ENCODE measurements at regions not wholly inside any gene's neighbourhood (a gene's known extent, or its start where the extent isn't known, plus 50 kb on each side); places are given as distances from the start of the nearest gene placed in this dataset.

- H3K9ac ChIP-seq (ENCODE audit: low read length): no peak overlapping the region
- CTCF ChIA-PET: no interaction called here
- TF ChIP-seq EZH2phosphoT487 (IDR thresholded peaks at IDR 0.05; ENCODE audit: borderline replicate concordance, low read length) (no peak), CTCF (conservative IDR thresholded peaks at IDR 0.05; ENCODE audit: low read depth, low read length) (no peak)
- H2AFZ ChIP-seq (ENCODE audit: low read length): no peak overlapping the region
- DNase-seq (no peak), ATAC-seq (no peak)
- intact Hi-C loops (cut with micrococcal nuclease): no loop called here
- H3K4me2 ChIP-seq (ENCODE audit: low read length): no peak overlapping the region
- POLR2A ChIA-PET (ENCODE audit: unreplicated experiment): no interaction called here
- no peaks in the 10 kb centered on the region for H3K27me3 ChIP-seq (ENCODE audit: low read length)
- H3K4me1 ChIP-seq (ENCODE audit: insufficient read depth, low read length): no peaks in the 10 kb centered on the region
- H3K36me3 ChIP-seq (ENCODE audit: low read depth, low read length): no peaks in the 10 kb centered on the region
- no peak overlapping the region for H3K27ac ChIP-seq (ENCODE audit: low read length)
- no peaks in the 10 kb centered on the region for H4K20me1 ChIP-seq (ENCODE audit: low read length)
- no peaks in the 10 kb centered on the region for H3K9me3 ChIP-seq (ENCODE audit: low read length)
- H3K9me2 ChIP-seq (replicated peaks; ENCODE audit: low read length): no peaks in the 10 kb centered on the region
- no TSS peak for BruUV-seq (replicated peaks)
- no peak overlapping the region for H3K4me3 ChIP-seq (ENCODE audit: low read length)
- no peaks in the 10 kb centered on the region for H3F3A ChIP-seq (ENCODE audit: low read length, unreplicated experiment)
- H3K79me2 ChIP-seq (ENCODE audit: low read length): no peaks in the 10 kb centered on the region
Measured at GRCh38 chr3:76161856-76162255, 376.5 kb upstream of the ZNF717 start.

- intact Hi-C loops (cut with micrococcal nuclease): no loop called here
Measured at GRCh38 chr3:76171647-76172046, 386.3 kb upstream of the ZNF717 start.

GRCh38 chr3:76177610-76178009 is 392.3 kb upstream of the ZNF717 start:
- Histone ChIP-seq H3K79me2 (ENCODE audit: low read length) (no peaks in the 10 kb centered on the region), H3K27ac (ENCODE audit: low read length) (no peak overlapping the region), H3K4me1 (ENCODE audit: insufficient read depth, low read length) (no peaks in the 10 kb centered on the region), H3K27me3 (ENCODE audit: low read length) (peaks cover 9% of the 10 kb centered on the region; the same call in 1 of the 2 replicates), H3K9me2 (replicated peaks; ENCODE audit: low read length) (no peaks in the 10 kb centered on the region), H3K4me2 (ENCODE audit: low read length) (no peak overlapping the region), H4K20me1 (ENCODE audit: low read length) (no peaks in the 10 kb centered on the region), H3F3A (ENCODE audit: low read length, unreplicated experiment) (no peaks in the 10 kb centered on the region), H3K9me3 (ENCODE audit: low read length) (no peaks in the 10 kb centered on the region), H3K9ac (ENCODE audit: low read length) (no peak overlapping the region), H2AFZ (ENCODE audit: low read length) (no peak overlapping the region), H3K36me3 (ENCODE audit: low read depth, low read length) (no peaks in the 10 kb centered on the region), H3K4me3 (ENCODE audit: low read length) (no peak overlapping the region)
- ATAC-seq: no peak
- ChIA-PET POLR2A (ENCODE audit: unreplicated experiment) (no interaction called here), CTCF (no interaction called here)
- no TSS peak for BruUV-seq (replicated peaks)
- TF ChIP-seq EZH2 (IDR thresholded peaks at IDR 0.05; ENCODE audit: low read length, unreplicated experiment) (no peak), CTCF (conservative IDR thresholded peaks at IDR 0.05; ENCODE audit: low read depth, low read length) (no peak), EZH2phosphoT487 (IDR thresholded peaks at IDR 0.05; ENCODE audit: borderline replicate concordance, low read length) (no peak)
- intact Hi-C loops (cut with micrococcal nuclease): no loop called here
- no peak for DNase-seq

More at GRCh38 chr3:76171647-76172046, 386.3 kb upstream of the ZNF717 start:
- ATAC-seq (no peak), DNase-seq (no peak)
- Histone ChIP-seq H3K4me2 (ENCODE audit: low read length) (no peak overlapping the region), H3K79me2 (ENCODE audit: low read length) (no peaks in the 10 kb centered on the region), H3K4me3 (ENCODE audit: low read length) (no peak overlapping the region), H3K36me3 (ENCODE audit: low read depth, low read length) (no peaks in the 10 kb centered on the region), H3K9ac (ENCODE audit: low read length) (no peak overlapping the region), H3K27ac (ENCODE audit: low read length) (no peak overlapping the region), H3F3A (ENCODE audit: low read length, unreplicated experiment) (no peaks in the 10 kb centered on the region), H3K27me3 (ENCODE audit: low read length) (0 out of 2 replicates have a peak, but pooled peaks cover 3% of the 10 kb centered on the region), H3K9me3 (ENCODE audit: low read length) (no peaks in the 10 kb centered on the region), H3K9me2 (replicated peaks; ENCODE audit: low read length) (no peaks in the 10 kb centered on the region), H2AFZ (ENCODE audit: low read length) (no peak overlapping the region), H3K4me1 (ENCODE audit: insufficient read depth, low read length) (no peaks in the 10 kb centered on the region), H4K20me1 (ENCODE audit: low read length) (no peaks in the 10 kb centered on the region)
- CTCF ChIA-PET: no interaction called here
- BruUV-seq (replicated peaks): no TSS peak
- POLR2A ChIA-PET (ENCODE audit: unreplicated experiment): no interaction called here
- TF ChIP-seq EZH2 (IDR thresholded peaks at IDR 0.05; ENCODE audit: low read length, unreplicated experiment): no peak
- no peak for TF ChIP-seq EZH2phosphoT487 (IDR thresholded peaks at IDR 0.05; ENCODE audit: borderline replicate concordance, low read length)
- TF ChIP-seq CTCF (conservative IDR thresholded peaks at IDR 0.05; ENCODE audit: low read depth, low read length): no peak
